ENCODE measurements at regions not wholly inside any gene's neighbourhood (a gene's known extent, or its start where the extent isn't known, plus 50 kb on each side); places are given as distances from the start of the nearest gene placed in this dataset.

GRCh38 chr9:17045381-17045940 lies 89.4 kb upstream of the CNTLN start:
- H3K4me1 ChIP-seq (ENCODE audit: insufficient read depth, low read length, poor library complexity, severe bottlenecking): no peaks in the 10 kb centered on the region
- POLR2A ChIA-PET (ENCODE audit: low non-redundant PET): interaction anchor here (0.7 kb wide), 1 partner anchor 14 kb away, joined by 4 read pairs; no protein-coding TSS in a partner anchor
- H3K27ac ChIP-seq (ENCODE audit: low read depth, low read length, poor library complexity, severe bottlenecking): no peak overlapping the region
- no peaks in the 10 kb centered on the region for H3K27me3 ChIP-seq (replicated peaks; ENCODE audit: insufficient read depth, low read depth, low read length, poor library complexity)
- no TSS peak for BruUV-seq (replicated peaks)
- CTCF ChIA-PET: interaction anchor here (0.6 kb wide), 1 partner anchor 27 kb away, joined by 3 read pairs; no protein-coding TSS in a partner anchor
- intact Hi-C loops (cut with micrococcal nuclease; ENCODE audit: unreplicated experiment): no loop called here
- H3K36me3 ChIP-seq (ENCODE audit: insufficient read depth, low read length, poor library complexity, severe bottlenecking): no peaks in the 10 kb centered on the region
- no peak overlapping the region for H3K4me3 ChIP-seq (ENCODE audit: low read depth, low read length, poor library complexity, severe bottlenecking)
- TF ChIP-seq, protein P1, sequence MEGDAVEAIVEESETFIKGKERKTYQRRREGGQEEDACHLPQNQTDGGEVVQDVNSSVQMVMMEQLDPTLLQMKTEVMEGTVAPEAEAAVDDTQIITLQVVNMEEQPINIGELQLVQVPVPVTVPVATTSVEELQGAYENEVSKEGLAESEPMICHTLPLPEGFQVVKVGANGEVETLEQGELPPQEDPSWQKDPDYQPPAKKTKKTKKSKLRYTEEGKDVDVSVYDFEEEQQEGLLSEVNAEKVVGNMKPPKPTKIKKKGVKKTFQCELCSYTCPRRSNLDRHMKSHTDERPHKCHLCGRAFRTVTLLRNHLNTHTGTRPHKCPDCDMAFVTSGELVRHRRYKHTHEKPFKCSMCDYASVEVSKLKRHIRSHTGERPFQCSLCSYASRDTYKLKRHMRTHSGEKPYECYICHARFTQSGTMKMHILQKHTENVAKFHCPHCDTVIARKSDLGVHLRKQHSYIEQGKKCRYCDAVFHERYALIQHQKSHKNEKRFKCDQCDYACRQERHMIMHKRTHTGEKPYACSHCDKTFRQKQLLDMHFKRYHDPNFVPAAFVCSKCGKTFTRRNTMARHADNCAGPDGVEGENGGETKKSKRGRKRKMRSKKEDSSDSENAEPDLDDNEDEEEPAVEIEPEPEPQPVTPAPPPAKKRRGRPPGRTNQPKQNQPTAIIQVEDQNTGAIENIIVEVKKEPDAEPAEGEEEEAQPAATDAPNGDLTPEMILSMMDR (conservative IDR thresholded peaks at IDR 0.05; ENCODE audit: low read depth, low read length): no peak
- no peak for TF ChIP-seq EZH2 (IDR thresholded peaks at IDR 0.05; ENCODE audit: borderline replicate concordance, low read depth, low read length, poor library complexity, severe bottlenecking)
- no peak for DNase-seq (ENCODE audit: low spot score)
- no peaks in the 10 kb centered on the region for H3K9me3 ChIP-seq (ENCODE audit: low read depth, low read length, poor library complexity, severe bottlenecking)

DNA sequence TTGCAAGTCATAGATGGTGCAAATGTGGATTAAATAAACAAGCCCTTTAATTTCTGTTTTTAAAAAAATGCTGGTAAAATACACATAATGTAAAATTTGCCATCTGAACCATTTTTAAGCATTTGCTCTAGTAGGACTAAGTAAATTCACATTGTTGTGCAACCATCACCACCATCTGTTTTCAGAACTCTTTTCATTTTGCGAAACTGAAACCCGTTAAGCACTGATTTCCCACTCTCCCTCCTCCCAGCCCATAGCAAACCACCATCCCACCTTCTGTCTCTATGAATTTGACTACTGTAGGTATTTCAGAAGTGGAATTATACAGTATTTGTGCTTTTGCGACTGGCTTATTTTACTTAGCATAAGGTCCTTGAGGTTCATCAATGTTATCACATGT lies 103.3 kb upstream of the CNTLN start:
- no peak for DNase-seq (ENCODE audit: low spot score)
- TF ChIP-seq EZH2 (IDR thresholded peaks at IDR 0.05; ENCODE audit: borderline replicate concordance, low read depth, low read length, poor library complexity, severe bottlenecking): no peak
- TF ChIP-seq, protein P1 (conservative IDR thresholded peaks at IDR 0.05; ENCODE audit: low read depth, low read length): no peak
- H3K4me3 ChIP-seq (ENCODE audit: low read depth, low read length, poor library complexity, severe bottlenecking): no peak overlapping the region
- no peaks in the 10 kb centered on the region for H3K27me3 ChIP-seq (replicated peaks; ENCODE audit: insufficient read depth, low read depth, low read length, poor library complexity)
- CTCF ChIA-PET: no interaction called here
- intact Hi-C loops (cut with micrococcal nuclease; ENCODE audit: unreplicated experiment): no loop called here
- H3K9me3 ChIP-seq (ENCODE audit: low read depth, low read length, poor library complexity, severe bottlenecking): no peaks in the 10 kb centered on the region
- BruUV-seq (replicated peaks): no TSS peak
- no peaks in the 10 kb centered on the region for H3K36me3 ChIP-seq (ENCODE audit: insufficient read depth, low read length, poor library complexity, severe bottlenecking)
- no peak overlapping the region for H3K27ac ChIP-seq (ENCODE audit: low read depth, low read length, poor library complexity, severe bottlenecking)
- no peaks in the 10 kb centered on the region for H3K4me1 ChIP-seq (ENCODE audit: insufficient read depth, low read length, poor library complexity, severe bottlenecking)
- POLR2A ChIA-PET (ENCODE audit: low non-redundant PET): interaction anchor here (0.5 to 0.6 kb wide), 2 partner anchors 14 to 402 kb away, joined by 3 to 4 read pairs; no protein-coding TSS in a partner anchor

DNA sequence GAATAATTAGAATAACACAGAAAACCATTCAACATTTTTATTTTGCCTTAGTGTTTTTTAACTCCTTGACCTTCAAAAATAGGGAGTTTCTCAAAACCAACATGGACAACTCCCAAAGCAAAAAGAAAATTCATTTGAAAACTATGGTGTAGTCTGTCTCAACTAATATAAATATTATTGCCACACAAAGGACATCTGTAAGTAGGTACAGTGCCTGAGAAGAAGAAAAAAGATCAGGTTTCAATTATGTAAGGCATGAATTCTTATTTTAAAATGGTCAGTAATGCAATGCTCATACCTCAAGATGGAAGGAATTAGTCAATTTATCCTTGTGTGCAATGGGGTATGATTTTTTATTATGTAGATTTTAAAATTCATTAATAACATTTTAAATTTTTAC lies 109.6 kb upstream of the CNTLN start:
- Histone ChIP-seq H3K4me1 (ENCODE audit: insufficient read depth, low read length, poor library complexity, severe bottlenecking) (no peaks in the 10 kb centered on the region), H3K27me3 (replicated peaks; ENCODE audit: insufficient read depth, low read depth, low read length, poor library complexity) (no peaks in the 10 kb centered on the region), H3K27ac (ENCODE audit: low read depth, low read length, poor library complexity, severe bottlenecking) (no peak overlapping the region), H3K9me3 (ENCODE audit: low read depth, low read length, poor library complexity, severe bottlenecking) (no peaks in the 10 kb centered on the region), H3K36me3 (ENCODE audit: insufficient read depth, low read length, poor library complexity, severe bottlenecking) (no peaks in the 10 kb centered on the region), H3K4me3 (ENCODE audit: low read depth, low read length, poor library complexity, severe bottlenecking) (no peak overlapping the region)
- TF ChIP-seq EZH2 (IDR thresholded peaks at IDR 0.05; ENCODE audit: borderline replicate concordance, low read depth, low read length, poor library complexity, severe bottlenecking): no peak
- TF ChIP-seq, protein P1 (conservative IDR thresholded peaks at IDR 0.05; ENCODE audit: low read depth, low read length): no peak
- no TSS peak for BruUV-seq (replicated peaks)
- intact Hi-C loops (cut with micrococcal nuclease; ENCODE audit: unreplicated experiment): no loop called here
- no peak for DNase-seq (ENCODE audit: low spot score)
- ChIA-PET POLR2A (ENCODE audit: low non-redundant PET) (no interaction called here), CTCF (no interaction called here)
